Adrenal gland (tissue), 9 donors: ENCODE measurements at regions not wholly inside any gene's neighbourhood (a gene's known extent, or its start where the extent isn't known, plus 50 kb on each side); places are given as distances from the start of the nearest gene placed in this dataset.

Experiments used
- DNase-seq, 7 donors: peaks; one replicate each; pipeline ENCODE4 v3.0.0-alpha.2; 2019 to 2020
- H3K27ac ChIP-seq, 5 donors: fragments of 200-600 bp; sonication (generic) in 4 of 5; 1 replicate in 3 of 5; 2 replicates in 2 of 5; pipeline versions ENCODE4 v1.5.1 to v1.8.0; 2016 to 2020; ENCODE audit warnings: mild to moderate bottlenecking in 1 of 5
- H3K27me3 ChIP-seq: fragments of 200-600 bp; 2 replicates; pipeline ENCODE4 v1.8.0; 2021
- H3K36me3 ChIP-seq, 2 donors: fragments of 200-600 bp; replicated peaks in 1 of 2; 1 replicate in 1 of 2; 2 replicates in 1 of 2; pipeline versions ENCODE4 v1.5.1 to v1.8.0; 2018 to 2022
- H3K4me1 ChIP-seq, 2 donors: fragments of 200-600 bp; replicated peaks in 1 of 2; 1 replicate in 1 of 2; 2 replicates in 1 of 2; pipeline versions ENCODE4 v1.5.1 to v1.8.0; 2018 to 2021
- H3K4me3 ChIP-seq, 4 donors: fragments of 200-600 bp; sonication (generic) in 3 of 4; one replicate each; pipeline ENCODE4 v1.5.1; 2016 to 2018
- H3K9me3 ChIP-seq, 3 donors: fragments of 200-600 bp; sonication (generic) in 1 of 3; replicated peaks in 1 of 3; 1 replicate in 2 of 3; 2 replicates in 1 of 3; pipeline versions ENCODE4 v1.5.1 to v1.8.0; 2016 to 2021
- CTCF ChIP-seq, 6 experiments: fragments of 450-650 bp in 4 of 6; fragments of 200-600 bp in 2 of 6; sonication (generic) in 1 of 6; IDR thresholded peaks; 1 replicate in 5 of 6; 2 replicates in 1 of 6; pipeline versions ENCODE4 v1.5.1 to v1.8.0; 2016 to 2021; ENCODE audit warnings: antibody characterized with exemption in 6 of 6, mild to moderate bottlenecking in 2 of 6, moderate library complexity in 1 of 6
- POLR2A ChIP-seq, 2 donors: fragments of 450-650 bp; IDR thresholded peaks; one replicate each; pipeline ENCODE4 v1.6.1; 2017; ENCODE audit warnings: antibody characterized with exemption in 2 of 2, mild to moderate bottlenecking in 2 of 2, moderate library complexity in 1 of 2
- WGBS, 4 donors: extraction: QIAGEN DNeasy Blood & Tissue Kit in 2 of 4; methylation state at CpG; one replicate each; pipeline versions ENCODE4 v1.1.5 to v1.1.7; 2013 to 2017; 5-methylcytosine and 5-hydroxymethylcytosine counted together
- intact Hi-C, 2 donors: fragments of 100-400 bp; cut with DNase I; formaldehyde crosslinking; loops; one replicate each; pipeline versions ENCODE4 v1.14.1 to v1.15.0; 2022 to 2023
- donor health status: healthy with polysubstance abuse.
- donor health status: Bipolar disorder and iron deficiency.
- donor health status: DM: yes; HTN: yes; CAD: no.
- donor health status: DM: no; HTN: no; CAD: no.
- donor health status: DM: no; HTN: no; CAD: no.

DNA sequence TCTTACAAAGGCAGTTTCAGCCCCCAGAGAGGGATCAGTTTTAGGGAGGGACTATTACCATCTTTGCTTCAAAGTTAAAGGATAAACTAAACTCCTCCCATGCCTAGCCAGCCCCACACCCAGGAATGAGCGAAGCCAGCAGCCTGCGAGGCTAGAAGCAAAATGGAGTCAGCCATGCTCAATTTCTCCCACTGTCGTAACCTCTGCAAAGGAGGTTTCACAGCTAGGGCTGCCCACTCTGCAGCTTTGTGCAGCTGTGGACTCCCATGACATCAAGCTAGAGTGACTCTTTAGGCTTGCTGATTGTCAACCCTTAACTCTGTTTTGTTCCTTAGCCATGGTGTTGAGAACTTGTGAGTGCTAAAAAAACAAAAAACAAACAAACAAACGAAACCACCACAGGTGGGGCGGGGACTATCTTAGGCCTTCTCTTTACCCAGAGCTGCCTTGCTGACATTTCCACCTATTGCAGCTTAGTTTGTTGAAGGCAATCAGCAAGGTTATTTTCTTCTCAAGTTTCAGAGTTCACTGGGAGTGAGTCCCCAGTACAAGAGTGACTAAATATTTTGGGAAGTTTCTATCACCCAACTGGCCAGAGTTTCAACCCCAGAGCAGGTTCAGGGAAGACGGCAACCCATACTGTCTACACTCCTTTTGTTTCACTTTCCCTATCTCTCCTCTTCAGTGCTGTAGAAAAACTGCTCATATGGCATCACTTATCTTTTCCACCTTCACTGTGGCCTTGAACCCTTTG, 592.1 kb downstream of the XIRP2 start:
- Histone ChIP-seq H3K27ac (no peak overlapping the region), H3K9me3 (no peaks in the 10 kb centered on the region), H3K4me1 (no peaks in the 10 kb centered on the region), H3K4me3 (no peak overlapping the region), H3K27me3 (no peaks in the 10 kb centered on the region), H3K36me3 (no peaks in the 10 kb centered on the region)
- intact Hi-C loops = no loop called here
- TF ChIP-seq CTCF (IDR thresholded peaks at IDR 0.05) (no peak), POLR2A (IDR thresholded peaks at IDR 0.05) (no peak)
- DNase-seq = no peak
- 81 to 86% (median 83%) methylated on average over 6 of the region's 6 CpGs for WGBS, 4 donors

DNA sequence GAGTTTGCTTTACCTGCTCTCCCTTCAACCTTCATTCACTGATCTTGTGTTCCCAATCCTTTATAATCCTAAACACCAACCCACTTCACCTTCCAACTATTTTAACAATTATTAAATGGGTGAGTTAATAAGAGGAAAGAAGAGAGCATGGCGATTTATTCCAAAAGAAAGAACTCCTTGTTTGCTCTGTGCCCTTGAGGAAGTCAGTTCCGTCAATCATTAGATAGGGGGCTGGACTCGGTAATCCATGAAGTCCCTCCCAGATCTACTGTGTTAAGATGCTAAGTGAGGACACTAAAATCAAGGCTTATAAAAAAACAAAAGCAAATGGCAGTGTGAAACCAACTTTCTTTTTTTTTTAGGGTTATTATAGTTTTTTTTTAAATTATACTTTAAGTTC, 589.9 kb downstream of the XIRP2 start:
- intact Hi-C loops = no loop called here
- Histone ChIP-seq H3K4me3 (no peak overlapping the region), H3K27me3 (no peaks in the 10 kb centered on the region), H3K4me1 (no peaks in the 10 kb centered on the region), H3K27ac (no peak overlapping the region), H3K9me3 (no peaks in the 10 kb centered on the region), H3K36me3 (no peaks in the 10 kb centered on the region)
- no peak for DNase-seq
- 78 to 87% (median 82%) methylated on average over 3 of the region's 3 CpGs for WGBS, 4 donors
- TF ChIP-seq POLR2A (IDR thresholded peaks at IDR 0.05) = no peak
- TF ChIP-seq CTCF (IDR thresholded peaks at IDR 0.05) = no peak

DNA sequence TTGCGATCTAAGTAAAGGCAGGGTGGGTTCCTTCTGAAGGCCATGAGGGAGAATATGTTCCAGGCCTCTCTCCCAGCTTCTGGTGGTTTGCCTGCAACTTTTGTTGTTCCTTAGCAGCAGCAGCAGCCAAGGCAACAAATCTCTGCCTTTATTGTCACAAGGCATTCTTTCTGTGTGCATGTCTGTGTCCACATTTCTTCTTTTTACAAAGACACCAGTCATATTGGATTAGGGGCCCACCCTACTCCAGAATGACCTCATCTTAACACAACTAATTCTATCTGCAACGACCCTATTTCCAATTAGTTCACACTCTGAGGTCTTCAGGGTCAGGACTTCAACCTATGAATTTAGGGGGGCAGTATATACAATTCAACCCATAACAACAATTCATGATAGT, 587.5 kb downstream of the XIRP2 start:
- TF ChIP-seq POLR2A (IDR thresholded peaks at IDR 0.05) (no peak), CTCF (IDR thresholded peaks at IDR 0.05) (no peak)
- no peaks in the 10 kb centered on the region for H3K27me3 ChIP-seq
- WGBS, 4 donors = 52 to 63% (median 60%) methylated on average over 2 of the region's 2 CpGs
- no peak overlapping the region for H3K4me3 ChIP-seq
- H3K36me3 ChIP-seq = no peaks in the 10 kb centered on the region
- H3K4me1 ChIP-seq = no peaks in the 10 kb centered on the region
- no peak overlapping the region for H3K27ac ChIP-seq
- H3K9me3 ChIP-seq = no peaks in the 10 kb centered on the region
- intact Hi-C loops = no loop called here
- DNase-seq = no peak

DNA sequence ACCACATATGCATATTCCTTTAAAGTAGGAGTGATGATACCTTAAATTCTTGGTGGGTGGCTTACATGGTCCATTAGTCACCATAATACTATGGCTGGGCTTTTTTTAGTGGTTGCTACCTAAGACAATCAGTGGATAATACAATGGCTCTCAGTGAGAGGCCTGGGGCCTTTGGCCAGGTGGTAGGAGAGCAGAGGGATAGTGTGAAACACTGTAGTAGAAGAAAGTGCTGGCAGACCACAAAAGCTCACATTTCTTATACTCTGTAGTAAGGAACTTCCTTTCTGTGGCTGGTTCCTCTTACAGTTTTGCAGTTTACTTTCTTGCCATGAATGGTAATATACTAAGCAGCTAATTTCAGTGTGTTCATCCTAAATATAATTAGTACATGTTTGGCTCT, 583.5 kb downstream of the XIRP2 start:
- no peak overlapping the region for H3K27ac ChIP-seq
- H3K27me3 ChIP-seq = no peaks in the 10 kb centered on the region
- intact Hi-C loops = no loop called here
- no peak for TF ChIP-seq CTCF (IDR thresholded peaks at IDR 0.05)
- TF ChIP-seq POLR2A (IDR thresholded peaks at IDR 0.05) = no peak
- no peaks in the 10 kb centered on the region for H3K36me3 ChIP-seq
- H3K4me3 ChIP-seq = no peak overlapping the region
- H3K9me3 ChIP-seq = no peaks in the 10 kb centered on the region
- no peak for DNase-seq
- no peaks in the 10 kb centered on the region for H3K4me1 ChIP-seq
